Endothelial cell of hepatic sinusoid (primary cell): ENCODE measurements at regions not wholly inside any gene's neighbourhood (a gene's known extent, or its start where the extent isn't known, plus 50 kb on each side); places are given as distances from the start of the nearest gene placed in this dataset.

Source experiments
- in situ Hi-C: cut with HindIII; loops from 2 replicates; pipeline ENCODE4 v1.10.0; 2017; ENCODE audit warnings: low sequenced_read_pairs

DNA sequence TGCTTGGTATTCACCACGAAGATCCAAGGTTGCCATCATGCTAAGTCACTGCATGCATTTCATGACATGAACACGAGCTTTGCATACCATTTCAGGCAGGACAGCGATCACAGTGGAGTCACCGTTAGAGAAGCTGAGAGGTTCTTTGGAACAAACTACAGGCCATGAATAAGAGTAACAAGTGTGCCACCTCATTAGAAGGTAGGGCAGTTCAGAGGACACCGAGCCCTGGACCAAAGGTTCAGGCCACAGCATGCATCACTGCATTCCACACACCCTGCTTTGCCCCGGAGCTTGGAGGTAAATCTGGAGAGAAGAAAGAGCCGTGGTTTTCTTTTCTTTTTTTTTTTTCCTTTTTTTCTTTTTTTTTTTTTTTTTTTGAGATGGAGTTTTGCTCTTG is 66.9 kb upstream of the CDH4 start:
- in situ Hi-C loops = no loop called here

DNA sequence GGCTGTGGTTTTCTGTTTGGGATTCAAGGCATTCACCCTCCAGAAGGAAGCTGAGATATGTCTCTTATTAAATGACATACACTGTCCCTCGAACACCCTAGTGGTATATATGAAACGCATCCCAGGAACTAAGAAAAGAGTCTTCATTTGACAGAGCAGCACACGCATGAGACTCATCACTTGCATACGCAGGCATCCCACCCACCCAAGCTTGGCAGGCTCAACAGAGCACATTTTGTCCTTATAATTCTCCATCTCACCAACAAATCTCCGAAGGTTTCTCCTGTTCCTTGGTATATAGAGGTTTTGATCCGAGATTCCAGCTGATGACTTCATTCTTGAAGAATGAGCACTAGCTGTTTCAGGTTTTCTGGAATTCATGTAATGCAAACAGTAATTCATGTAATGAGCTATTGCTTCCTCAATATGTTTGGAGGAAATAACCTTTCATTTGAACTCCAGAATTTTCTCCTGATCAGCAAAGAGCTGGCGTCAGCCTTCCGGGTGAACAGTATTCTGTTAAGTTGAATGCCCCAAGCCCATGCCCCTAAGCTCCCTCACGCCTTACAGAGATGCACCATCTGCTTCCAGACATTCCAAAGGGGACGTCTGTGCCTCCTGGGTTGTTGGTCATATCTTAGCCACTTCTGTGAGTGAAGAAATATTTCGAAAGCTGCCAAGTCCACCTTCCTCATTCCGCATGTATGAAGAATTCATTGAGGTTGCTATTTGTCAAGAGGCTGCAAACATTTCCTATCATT is 66.0 kb upstream of the CDH4 start:
- in situ Hi-C loops = no loop called here

DNA sequence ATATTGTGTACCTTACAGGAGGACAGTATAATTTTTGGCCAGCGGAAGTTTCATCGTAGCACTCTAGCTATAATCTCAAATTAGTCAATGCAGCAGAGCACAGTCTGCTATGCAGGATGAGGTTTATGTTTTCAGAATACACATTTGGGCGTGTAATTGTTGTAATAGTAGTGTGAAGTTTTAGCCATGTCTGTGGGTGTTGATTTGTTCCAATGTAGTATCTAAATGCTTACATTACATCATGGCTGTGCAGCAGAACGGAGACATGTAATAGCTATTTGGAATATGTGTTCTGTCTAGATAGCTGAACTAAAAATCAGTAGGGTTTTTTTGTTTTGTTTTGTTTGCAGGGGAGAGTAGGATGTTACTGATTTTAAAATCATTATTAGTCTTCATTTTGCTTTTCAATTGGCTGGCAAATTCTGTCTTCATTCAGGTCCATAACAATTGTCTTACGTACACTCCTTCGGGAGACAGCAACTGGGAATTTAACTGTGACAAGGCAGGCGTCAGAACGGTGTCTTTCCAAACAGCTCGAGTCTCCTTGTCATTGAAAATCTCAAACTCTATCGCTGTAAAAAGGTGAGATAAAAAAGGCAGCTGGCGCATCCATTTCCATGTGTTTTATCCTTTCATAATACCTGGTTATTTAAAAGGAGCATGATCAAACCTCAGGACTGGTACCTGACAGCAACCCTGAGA is 65.1 kb upstream of the CDH4 start:
- in situ Hi-C loops = no loop called here

DNA sequence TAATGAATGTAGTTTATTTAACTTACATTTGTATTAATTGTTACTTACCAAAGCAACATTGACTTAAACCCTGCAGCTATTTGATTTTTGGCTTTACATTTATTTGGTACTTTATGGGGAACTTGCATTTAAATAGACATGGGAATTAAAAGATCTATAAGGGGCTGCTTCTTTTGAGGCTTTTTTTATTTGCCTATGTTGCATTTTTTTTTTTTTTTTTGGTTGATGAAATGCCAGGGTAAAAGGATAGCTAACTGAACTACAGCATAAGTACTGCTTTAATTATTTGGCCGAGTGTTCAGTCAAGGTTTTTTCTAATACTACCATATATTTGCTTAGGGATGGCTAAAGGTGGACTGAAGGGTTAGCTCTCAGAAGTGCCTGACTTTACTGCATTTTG is 62.5 kb upstream of the CDH4 start:
- in situ Hi-C loops = no loop called here

DNA sequence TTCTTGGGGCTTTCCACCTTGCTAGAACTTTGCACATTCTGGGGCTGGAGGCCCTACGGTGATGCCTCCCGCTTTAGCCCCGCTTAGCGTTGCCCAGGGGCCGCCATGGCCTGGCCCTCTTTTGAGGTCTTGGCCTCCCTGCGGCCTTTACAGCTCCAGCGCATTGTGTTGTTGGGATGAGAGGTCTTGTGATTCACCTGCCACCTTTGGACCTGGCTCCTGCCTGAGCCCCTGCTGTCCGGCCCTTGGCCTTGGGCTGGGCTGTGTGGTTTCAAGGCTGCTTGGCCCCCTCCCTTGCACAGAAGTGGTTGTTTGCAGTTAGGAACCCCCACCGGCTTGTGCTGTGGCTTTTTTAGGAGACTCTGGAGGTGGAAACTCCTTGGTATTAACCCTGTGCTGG is 61.0 kb upstream of the CDH4 start:
- in situ Hi-C loops = no loop called here

DNA sequence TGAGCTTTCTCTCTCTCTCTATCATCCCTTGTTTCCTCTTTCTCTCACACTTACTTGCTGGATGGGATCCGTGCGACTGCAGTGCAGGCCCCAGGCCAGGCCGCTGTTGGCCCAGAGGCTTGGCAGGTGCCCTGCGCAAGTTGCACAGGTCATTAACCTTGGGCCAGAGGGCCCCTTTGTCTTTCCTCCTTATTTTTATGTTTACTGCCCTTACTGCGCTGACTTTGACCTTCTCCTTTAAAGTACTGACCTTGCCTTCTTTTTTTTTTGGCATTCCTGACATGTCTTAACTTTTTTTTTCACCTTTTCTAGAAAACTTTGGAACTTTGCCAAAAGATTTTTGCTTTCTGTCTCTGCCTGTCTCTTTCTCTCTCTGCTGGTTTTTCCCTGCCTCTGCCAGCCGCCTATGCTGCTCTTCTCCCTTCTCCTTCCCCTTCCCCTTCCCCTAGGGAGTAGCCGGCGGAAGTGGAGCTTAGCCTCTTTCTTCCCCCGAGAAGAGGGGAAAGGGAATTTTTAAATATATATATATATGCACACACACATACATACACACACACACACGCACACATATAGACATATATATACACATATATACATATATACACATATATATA is 59.6 kb upstream of the CDH4 start:
- in situ Hi-C loops = no loop called here

DNA sequence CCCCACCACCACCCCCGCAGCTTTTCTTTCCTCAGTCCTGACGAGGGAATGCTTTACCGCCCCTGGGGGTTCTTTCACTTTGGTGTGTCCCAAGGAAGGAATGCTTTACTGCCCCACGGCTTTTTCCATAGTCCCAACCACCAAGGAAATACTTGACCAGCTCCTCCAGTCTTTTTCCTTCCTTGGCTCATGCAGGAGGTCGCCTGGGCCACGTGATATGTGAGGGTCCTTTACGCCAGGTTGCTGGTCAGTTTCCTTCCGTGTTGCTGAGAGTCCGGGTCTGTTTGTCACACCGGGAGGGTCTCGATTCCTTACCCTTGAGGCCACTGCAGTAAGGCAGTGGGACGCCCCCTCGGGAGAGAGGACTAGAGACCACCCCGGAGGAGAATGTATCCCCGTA is 58.9 kb upstream of the CDH4 start:
- in situ Hi-C loops = no loop called here
